Activated CD4-positive, alpha-beta T cell treated with anti-CD3 and anti-CD28 coated beads, Interleukin-2, amount 50 U/mL, for 1 hour (primary cell): ENCODE measurements at regions not wholly inside any gene's neighbourhood (a gene's known extent, or its start where the extent isn't known, plus 50 kb on each side); places are given as distances from the start of the nearest gene placed in this dataset.

ENCODE experiments used
- DNase-seq: peaks from one replicate; pipeline ENCODE4 v3.0.0-alpha.2; 2020

GRCh38 chr4:147368948-147369347 lies 111.9 kb upstream of the EDNRA start:
- no peak for DNase-seq

DNA sequence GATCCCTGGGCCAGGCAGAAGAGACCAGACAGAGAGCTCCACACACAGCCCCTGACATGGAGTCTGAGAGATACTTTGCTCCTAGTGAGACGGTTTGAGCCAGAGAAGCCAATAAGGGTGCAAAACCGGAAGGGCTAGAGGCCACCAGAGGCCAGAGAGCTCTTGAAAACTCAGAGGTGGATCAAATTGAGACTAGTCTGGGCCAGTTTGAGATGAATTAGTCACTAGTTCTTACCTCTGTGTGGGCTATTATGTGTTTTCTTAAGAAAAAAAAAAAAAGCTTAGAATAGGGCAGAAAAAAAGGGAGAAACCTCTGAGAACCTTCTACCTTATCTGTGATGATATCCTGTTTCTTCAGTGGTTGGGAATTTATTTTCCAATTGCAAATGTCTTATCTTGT lies 110.4 kb upstream of the EDNRA start:
- DNase-seq = no peak

GRCh38 chr4:147370881-147371280 lies 110.0 kb upstream of the EDNRA start:
- DNase-seq = no peak

GRCh38 chr4:147371661-147372060 lies 109.2 kb upstream of the EDNRA start:
- no peak for DNase-seq

DNA sequence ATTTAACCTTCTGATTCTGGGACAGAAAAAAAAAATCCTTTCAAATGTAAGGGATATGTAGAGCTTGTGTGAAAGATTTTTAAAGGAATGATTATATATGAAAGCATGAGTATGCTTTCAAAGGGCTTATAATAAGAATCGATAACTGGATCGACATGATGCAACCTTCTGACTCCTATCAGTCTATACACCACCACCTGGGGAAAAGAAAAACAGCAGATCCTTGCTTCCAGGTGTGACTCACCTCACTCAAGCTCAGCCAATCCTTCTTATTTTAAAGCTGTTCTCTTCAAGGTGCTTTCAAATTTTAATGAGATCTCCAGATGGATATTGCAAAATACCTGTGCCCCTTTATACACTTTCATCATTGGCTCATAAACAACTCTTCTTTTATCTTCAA lies 102.1 kb upstream of the EDNRA start:
- no peak for DNase-seq

DNA sequence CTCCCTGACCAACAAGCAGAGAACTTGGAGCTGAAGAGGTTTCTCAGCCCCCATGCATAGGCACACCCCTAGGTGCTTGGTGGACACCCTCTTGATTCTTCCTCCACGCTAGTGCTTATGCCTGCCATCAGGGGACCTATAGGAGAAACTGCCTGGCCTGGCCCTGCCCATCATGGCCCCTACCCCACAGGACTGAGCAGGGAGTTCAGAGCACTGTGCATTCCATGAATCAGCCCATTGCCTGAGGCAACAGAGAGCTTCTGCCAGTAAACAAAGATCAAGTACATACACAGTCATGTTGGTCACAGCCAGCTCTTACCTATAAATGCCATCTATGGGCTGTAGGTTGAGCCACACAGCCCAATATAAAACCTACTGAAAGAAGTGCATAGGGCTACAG lies 99.1 kb upstream of the EDNRA start:
- DNase-seq = no peak

- DNase-seq = no peak
These were observed 92.9 kb upstream of the EDNRA start for GRCh38 chr4:147388018-147388417.

- no peak for DNase-seq
These were observed 84.8 kb upstream of the EDNRA start for GRCh38 chr4:147396105-147396504.

GRCh38 chr4:147398556-147398955 lies 82.3 kb upstream of the EDNRA start:
- DNase-seq = no peak

DNA sequence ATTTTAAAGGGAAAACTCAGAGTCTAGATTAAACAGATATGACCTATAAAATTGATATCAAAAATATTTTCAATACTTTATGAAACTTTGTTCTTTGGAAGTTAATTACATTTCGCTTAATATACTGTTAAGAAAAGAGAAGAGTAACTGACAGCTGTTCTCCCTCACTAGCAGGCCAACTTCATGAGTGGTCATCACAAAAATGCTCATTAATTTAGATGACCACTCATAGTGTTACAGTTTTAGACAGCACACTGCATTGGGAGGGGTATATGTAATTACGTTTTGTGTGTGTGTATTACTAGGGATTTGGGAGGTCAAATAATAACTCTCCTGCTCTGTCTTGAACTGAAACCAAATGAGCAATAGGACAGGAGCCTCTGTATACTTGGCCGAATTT lies 80.2 kb upstream of the EDNRA start:
- no peak for DNase-seq

- DNase-seq = no peak
These were observed 79.7 kb upstream of the EDNRA start for GRCh38 chr4:147401221-147401620.

GRCh38 chr4:147407261-147408045 lies 73.4 kb upstream of the EDNRA start:
- no peak for DNase-seq

- DNase-seq = no peak
These were observed 72.7 kb upstream of the EDNRA start for GRCh38 chr4:147408189-147408588.

DNA sequence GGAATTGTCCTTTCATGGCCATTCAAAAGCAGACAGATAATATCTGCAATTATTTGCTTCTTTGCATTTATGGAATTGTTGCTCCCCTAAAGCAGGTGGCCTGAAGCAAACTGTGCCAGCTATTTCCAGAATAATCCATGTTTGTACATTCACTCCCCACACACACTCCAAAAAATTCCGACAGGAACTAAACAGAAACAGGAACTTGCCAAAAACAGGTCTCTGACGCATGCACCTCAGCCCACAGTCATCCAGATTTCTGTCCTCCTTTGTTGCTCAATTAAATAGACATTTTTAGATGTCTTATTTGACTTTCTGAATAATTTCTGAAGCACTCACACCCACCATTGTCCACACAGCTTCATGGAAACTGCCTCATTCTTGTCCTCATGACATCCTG lies 71.5 kb upstream of the EDNRA start:
- DNase-seq = no peak

DNA sequence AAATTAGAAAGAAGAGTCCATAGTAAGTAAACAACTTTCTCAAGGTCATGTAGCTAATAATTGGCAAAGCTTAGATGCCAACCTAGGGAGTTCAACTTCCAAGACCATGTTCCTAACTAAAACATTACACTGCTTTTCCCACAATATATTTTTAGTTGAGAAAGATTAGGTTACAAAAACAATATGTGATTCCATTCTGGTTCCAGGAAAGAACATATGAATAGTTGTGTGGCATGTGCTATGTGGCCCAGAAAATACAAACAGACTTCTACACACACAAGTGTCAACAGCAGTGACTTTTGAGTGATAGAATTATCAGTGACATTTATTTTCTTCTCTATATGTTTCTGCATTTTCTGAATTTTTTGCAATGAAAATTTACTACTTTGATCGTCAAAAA lies 62.7 kb upstream of the EDNRA start:
- no peak for DNase-seq

DNA sequence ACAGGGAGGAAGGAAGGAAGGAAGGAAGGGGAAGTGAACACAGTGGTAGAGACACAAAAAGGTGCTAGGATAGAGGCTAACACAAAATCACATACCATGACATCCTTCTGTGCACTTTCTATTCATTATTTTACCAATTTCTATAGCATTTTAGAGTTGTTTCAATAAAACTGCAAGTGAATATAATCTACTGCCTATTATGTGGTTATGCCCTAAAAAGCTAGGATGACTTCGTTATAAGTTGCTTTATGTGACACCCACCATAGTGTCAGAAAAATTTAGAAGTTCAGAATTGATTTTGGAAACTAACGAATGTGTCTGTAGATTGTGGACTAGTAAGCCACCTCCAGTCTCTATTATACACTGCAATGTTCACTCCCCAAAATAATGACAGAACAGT lies 59.4 kb upstream of the EDNRA start:
- no peak for DNase-seq

DNA sequence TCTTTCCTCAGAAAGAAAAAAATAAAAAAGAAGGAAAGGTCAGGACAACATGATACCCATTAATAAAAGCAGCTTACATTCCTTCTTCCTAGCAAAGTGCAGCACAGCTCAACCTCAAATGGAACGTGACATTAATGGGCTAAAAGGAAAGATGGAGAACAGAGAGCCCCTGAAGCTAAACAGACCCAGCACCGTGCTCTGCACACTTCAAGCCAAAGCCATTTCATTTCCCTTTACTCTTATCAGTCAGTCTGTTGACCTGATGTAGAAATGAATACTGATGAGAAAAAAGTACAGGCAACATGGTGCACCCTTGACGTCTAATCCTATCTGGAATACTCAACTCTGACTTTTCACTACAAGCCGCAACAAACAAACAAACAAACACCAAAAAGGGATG lies 57.7 kb upstream of the EDNRA start:
- no peak for DNase-seq

DNA sequence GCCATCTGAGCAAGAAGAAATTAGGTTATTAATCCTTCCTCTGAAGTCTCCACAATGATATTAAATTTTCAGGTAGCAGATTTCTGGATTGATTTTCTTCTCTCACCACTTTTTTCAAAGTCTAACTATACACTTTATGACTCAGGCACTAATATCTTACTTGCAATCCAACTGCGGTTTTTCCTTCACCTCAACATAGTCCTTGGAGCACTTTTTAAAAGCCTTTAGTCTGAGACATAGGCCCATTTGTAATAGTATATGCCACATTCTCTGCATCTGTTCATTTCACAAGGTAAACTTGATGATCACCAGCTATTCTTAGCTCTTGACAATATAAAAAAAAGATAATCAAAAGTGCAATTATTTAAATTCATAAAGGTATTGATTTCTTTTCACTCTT lies 55.9 kb upstream of the EDNRA start:
- DNase-seq = no peak

DNA sequence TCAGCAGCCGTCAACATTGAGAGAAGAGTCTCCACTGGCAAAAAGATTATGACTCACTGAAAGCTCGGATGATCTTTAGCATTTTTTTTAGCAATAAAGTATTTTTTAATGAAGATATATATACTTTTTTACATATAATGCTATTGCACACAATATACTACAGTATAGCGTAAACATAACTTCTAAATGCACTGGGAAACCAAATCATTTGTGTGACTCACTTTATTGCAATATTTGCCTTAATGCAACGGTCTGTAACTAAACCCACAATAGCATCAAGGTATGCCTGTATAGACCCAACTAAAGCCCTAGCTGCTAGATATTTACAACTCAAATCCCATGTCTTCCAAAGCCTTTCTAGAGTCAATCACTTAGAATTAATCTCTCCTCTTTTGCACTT lies 52.3 kb upstream of the EDNRA start:
- no peak for DNase-seq

GRCh38 chr4:147430111-147430510 lies 50.8 kb upstream of the EDNRA start:
- DNase-seq = no peak
